ENCODE measurements at regions not wholly inside any gene's neighbourhood (a gene's known extent, or its start where the extent isn't known, plus 50 kb on each side); places are given as distances from the start of the nearest gene placed in this dataset.

DNA sequence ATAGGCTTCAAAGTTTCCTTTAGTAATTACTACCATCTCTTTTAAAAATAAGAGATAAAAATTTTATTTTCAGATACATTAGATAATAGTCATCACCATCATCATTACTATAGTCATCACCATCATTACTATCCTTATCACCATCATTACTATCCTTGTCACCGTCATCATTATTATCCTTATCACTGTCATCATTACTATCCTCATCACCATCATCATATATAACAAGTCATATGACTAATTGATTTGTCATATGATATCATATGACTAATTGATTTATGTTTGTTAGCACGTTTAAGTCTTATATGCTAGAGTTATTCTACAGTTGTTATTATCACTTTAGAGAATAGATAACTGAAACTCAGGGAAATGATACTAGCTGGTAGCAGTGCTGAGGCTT is 382.1 kb upstream of the CDH18 start:
- H3K4me1 ChIP-seq (ENCODE audit: control insufficient read depth in 4 of 4, insufficient read depth in 4 of 4, low read length in 3 of 4) = peaks cover 0 to 16% (median 3%) of the 10 kb centered on the region in 4 donors
- H3K27ac ChIP-seq (ENCODE audit: low read depth in 1 of 2, low read length in 2 of 2) = no peak overlapping the region
- no peaks in the 10 kb centered on the region for H3K27me3 ChIP-seq (ENCODE audit: control insufficient read depth in 4 of 4, insufficient read depth in 4 of 4, low read length in 3 of 4)
- H3K4me3 ChIP-seq (ENCODE audit: low read depth in 1 of 3, low read length in 3 of 3) = no peak overlapping the region
- no peak for TF ChIP-seq RXRA (IDR thresholded peaks at IDR 0.05)
- TF ChIP-seq, protein P1, sequence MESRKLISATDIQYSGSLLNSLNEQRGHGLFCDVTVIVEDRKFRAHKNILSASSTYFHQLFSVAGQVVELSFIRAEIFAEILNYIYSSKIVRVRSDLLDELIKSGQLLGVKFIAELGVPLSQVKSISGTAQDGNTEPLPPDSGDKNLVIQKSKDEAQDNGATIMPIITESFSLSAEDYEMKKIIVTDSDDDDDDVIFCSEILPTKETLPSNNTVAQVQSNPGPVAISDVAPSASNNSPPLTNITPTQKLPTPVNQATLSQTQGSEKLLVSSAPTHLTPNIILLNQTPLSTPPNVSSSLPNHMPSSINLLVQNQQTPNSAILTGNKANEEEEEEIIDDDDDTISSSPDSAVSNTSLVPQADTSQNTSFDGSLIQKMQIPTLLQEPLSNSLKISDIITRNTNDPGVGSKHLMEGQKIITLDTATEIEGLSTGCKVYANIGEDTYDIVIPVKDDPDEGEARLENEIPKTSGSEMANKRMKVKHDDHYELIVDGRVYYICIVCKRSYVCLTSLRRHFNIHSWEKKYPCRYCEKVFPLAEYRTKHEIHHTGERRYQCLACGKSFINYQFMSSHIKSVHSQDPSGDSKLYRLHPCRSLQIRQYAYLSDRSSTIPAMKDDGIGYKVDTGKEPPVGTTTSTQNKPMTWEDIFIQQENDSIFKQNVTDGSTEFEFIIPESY (IDR thresholded peaks at IDR 0.05) = no peak
- no peak for DNase-seq (ENCODE audit: low spot score)
- H3K9me3 ChIP-seq (ENCODE audit: control insufficient read depth in 4 of 4, low read length in 3 of 4) = no peaks in the 10 kb centered on the region
- WGBS = 66% methylated on average over 2 of the region's 2 CpGs
- no peak overlapping the region for H3K9ac ChIP-seq (ENCODE audit: low read depth in 1 of 2, low read length in 2 of 2)
- H3K36me3 ChIP-seq (ENCODE audit: control insufficient read depth in 4 of 4, insufficient read depth in 3 of 4, low read depth in 1 of 4, low read length in 3 of 4) = no peaks in the 10 kb centered on the region

DNA sequence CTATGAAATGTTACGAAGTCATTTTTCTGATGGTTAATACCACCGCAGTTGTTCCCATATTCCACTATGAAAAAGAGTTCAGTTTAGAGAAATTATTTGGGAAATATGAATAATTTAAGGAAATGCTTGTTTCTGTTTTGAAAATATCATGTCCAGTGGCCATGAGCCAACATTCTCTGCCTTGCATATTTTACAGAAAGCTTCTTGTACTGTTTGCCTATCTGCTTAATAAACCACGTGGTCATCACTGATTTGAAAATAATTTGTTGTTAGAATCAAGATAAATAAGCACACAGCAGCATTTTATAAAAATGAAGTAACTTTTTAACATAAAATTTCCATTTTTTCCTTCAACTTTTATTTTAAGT is 381.5 kb upstream of the CDH18 start:
- Histone ChIP-seq H3K9ac (ENCODE audit: low read depth in 1 of 2, low read length in 2 of 2) (no peak overlapping the region), H3K27ac (ENCODE audit: low read depth in 1 of 2, low read length in 2 of 2) (no peak overlapping the region), H3K36me3 (ENCODE audit: control insufficient read depth in 4 of 4, insufficient read depth in 3 of 4, low read depth in 1 of 4, low read length in 3 of 4) (no peaks in the 10 kb centered on the region), H3K4me3 (ENCODE audit: low read depth in 1 of 3, low read length in 3 of 3) (no peak overlapping the region), H3K9me3 (ENCODE audit: control insufficient read depth in 4 of 4, low read length in 3 of 4) (no peaks in the 10 kb centered on the region), H3K4me1 (ENCODE audit: control insufficient read depth in 4 of 4, insufficient read depth in 4 of 4, low read length in 3 of 4) (peaks cover 0 to 16% (median 3%) of the 10 kb centered on the region in 4 donors), H3K27me3 (ENCODE audit: control insufficient read depth in 4 of 4, insufficient read depth in 4 of 4, low read length in 3 of 4) (no peaks in the 10 kb centered on the region)
- WGBS = 65% methylated on average over 3 of the region's 3 CpGs
- DNase-seq (ENCODE audit: low spot score) = no peak
- TF ChIP-seq, protein P2, sequence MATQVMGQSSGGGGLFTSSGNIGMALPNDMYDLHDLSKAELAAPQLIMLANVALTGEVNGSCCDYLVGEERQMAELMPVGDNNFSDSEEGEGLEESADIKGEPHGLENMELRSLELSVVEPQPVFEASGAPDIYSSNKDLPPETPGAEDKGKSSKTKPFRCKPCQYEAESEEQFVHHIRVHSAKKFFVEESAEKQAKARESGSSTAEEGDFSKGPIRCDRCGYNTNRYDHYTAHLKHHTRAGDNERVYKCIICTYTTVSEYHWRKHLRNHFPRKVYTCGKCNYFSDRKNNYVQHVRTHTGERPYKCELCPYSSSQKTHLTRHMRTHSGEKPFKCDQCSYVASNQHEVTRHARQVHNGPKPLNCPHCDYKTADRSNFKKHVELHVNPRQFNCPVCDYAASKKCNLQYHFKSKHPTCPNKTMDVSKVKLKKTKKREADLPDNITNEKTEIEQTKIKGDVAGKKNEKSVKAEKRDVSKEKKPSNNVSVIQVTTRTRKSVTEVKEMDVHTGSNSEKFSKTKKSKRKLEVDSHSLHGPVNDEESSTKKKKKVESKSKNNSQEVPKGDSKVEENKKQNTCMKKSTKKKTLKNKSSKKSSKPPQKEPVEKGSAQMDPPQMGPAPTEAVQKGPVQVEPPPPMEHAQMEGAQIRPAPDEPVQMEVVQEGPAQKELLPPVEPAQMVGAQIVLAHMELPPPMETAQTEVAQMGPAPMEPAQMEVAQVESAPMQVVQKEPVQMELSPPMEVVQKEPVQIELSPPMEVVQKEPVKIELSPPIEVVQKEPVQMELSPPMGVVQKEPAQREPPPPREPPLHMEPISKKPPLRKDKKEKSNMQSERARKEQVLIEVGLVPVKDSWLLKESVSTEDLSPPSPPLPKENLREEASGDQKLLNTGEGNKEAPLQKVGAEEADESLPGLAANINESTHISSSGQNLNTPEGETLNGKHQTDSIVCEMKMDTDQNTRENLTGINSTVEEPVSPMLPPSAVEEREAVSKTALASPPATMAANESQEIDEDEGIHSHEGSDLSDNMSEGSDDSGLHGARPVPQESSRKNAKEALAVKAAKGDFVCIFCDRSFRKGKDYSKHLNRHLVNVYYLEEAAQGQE (IDR thresholded peaks at IDR 0.05) = no peak
- TF ChIP-seq, protein P3, sequence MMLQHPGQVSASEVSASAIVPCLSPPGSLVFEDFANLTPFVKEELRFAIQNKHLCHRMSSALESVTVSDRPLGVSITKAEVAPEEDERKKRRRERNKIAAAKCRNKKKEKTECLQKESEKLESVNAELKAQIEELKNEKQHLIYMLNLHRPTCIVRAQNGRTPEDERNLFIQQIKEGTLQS (IDR thresholded peaks at IDR 0.05) = no peak
- TF ChIP-seq EGR1 (IDR thresholded peaks at IDR 0.05; ENCODE audit: low read depth in 2 of 2) = no peak

DNA sequence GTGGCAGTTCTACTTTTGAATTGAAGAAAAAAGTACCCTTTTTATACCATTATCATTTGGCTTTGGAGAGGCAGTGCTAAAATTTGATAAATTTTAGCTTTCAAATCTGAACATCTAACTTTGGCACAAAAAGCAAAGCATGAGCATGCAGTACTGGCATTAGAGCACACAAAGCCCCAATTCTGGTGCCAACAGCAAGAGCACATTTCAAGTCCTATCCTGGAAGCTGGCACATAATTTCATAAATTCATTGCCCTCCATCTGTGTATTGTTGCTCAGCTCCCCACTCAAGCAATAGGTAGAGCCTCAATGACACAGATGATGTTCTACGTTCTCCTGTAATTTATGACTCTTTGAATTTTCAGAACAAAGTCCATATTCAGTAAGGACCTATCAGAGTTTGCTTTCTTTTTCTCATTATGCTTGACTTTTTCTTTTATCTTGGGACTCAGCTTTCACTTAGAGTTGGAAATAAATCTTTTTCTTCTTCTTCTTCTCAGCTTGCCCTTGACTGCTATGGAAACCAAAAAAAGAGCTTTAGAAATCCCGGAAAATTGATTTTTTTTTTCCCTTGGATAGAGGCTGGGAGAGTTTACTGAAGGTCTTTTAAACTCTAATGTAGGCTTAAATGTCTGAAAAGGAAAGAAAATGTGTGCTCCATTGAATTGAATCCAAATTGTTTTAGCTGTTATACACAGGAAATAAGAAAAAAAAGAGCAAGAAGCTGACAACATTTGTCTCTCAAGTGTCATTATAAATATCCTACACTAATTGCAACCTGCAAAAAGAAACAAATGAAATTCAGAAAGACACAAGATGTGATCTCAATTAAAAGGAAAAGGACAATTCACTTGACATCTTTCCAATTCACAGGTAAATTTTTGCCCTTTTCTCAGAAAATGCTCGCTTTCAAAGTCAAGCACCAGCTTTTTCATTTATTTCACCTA is 380.8 kb upstream of the CDH18 start:
- Histone ChIP-seq H3K4me1 (ENCODE audit: control insufficient read depth in 4 of 4, insufficient read depth in 4 of 4, low read length in 3 of 4) (peaks cover 0 to 16% (median 3%) of the 10 kb centered on the region in 4 donors), H3K9ac (ENCODE audit: low read depth in 1 of 2, low read length in 2 of 2) (no peak overlapping the region), H3K27ac (ENCODE audit: low read depth in 1 of 2, low read length in 2 of 2) (no peak overlapping the region), H3K4me3 (ENCODE audit: low read depth in 1 of 3, low read length in 3 of 3) (no peak overlapping the region), H3K9me3 (ENCODE audit: control insufficient read depth in 4 of 4, low read length in 3 of 4) (no peaks in the 10 kb centered on the region), H3K27me3 (ENCODE audit: control insufficient read depth in 4 of 4, insufficient read depth in 4 of 4, low read length in 3 of 4) (no peaks in the 10 kb centered on the region), H3K36me3 (ENCODE audit: control insufficient read depth in 4 of 4, insufficient read depth in 3 of 4, low read depth in 1 of 4, low read length in 3 of 4) (no peaks in the 10 kb centered on the region)
- no peak for DNase-seq (ENCODE audit: low spot score)
- TF ChIP-seq EGR1 (IDR thresholded peaks at IDR 0.05; ENCODE audit: low read depth in 2 of 2) = no peak
- no peak for TF ChIP-seq FOXA2 (IDR thresholded peaks at IDR 0.05)
- no peak for TF ChIP-seq RXRA (IDR thresholded peaks at IDR 0.05)
- no peak for TF ChIP-seq TAF1 (conservative IDR thresholded peaks at IDR 0.05)
- TF ChIP-seq, protein P4, sequence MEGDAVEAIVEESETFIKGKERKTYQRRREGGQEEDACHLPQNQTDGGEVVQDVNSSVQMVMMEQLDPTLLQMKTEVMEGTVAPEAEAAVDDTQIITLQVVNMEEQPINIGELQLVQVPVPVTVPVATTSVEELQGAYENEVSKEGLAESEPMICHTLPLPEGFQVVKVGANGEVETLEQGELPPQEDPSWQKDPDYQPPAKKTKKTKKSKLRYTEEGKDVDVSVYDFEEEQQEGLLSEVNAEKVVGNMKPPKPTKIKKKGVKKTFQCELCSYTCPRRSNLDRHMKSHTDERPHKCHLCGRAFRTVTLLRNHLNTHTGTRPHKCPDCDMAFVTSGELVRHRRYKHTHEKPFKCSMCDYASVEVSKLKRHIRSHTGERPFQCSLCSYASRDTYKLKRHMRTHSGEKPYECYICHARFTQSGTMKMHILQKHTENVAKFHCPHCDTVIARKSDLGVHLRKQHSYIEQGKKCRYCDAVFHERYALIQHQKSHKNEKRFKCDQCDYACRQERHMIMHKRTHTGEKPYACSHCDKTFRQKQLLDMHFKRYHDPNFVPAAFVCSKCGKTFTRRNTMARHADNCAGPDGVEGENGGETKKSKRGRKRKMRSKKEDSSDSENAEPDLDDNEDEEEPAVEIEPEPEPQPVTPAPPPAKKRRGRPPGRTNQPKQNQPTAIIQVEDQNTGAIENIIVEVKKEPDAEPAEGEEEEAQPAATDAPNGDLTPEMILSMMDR (IDR thresholded peaks at IDR 0.05; ENCODE audit: low read depth, low read length, missing input control) = no peak
- TF ChIP-seq, protein P1 (IDR thresholded peaks at IDR 0.05) = no peak
- TF ChIP-seq GABPA (IDR thresholded peaks at IDR 0.05 in 1 of 2, conservative IDR thresholded peaks at IDR 0.05 in 1 of 2) = no peak
- no peak for TF ChIP-seq SP1 (IDR thresholded peaks at IDR 0.05)
- TF ChIP-seq RAD21 (IDR thresholded peaks at IDR 0.05) = no peak
- 59% methylated on average over 3 of the region's 3 CpGs for WGBS
